Right renal cortex interstitium (tissue), 3 donors: ENCODE measurements at regions not wholly inside any gene's neighbourhood (a gene's known extent, or its start where the extent isn't known, plus 50 kb on each side); places are given as distances from the start of the nearest gene placed in this dataset.

ENCODE experiments used
- DNase-seq, 3 donors: peaks; one replicate each; pipeline ENCODE4 v3.0.0-alpha.2; 2013; ENCODE audit warnings: low read depth in 3 of 3, low spot score in 2 of 3

DNA sequence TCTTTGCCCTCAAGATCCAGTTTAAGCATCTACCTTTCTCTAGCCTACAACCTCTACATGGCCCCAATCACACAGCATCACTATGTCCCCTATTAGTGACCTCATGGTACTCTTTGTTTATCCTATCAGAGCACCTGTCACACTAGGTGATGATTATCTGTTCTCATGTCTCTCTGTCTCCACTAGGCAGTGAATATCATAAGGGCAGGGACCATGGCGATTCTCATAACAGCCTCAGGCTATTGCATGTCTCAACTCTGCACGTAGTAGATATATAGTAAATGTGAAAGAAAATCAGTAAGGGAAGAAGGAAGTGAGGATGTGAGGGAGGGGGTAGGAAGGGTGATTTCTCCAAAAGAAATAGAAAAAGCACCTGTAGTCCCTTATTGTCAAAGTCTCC lies 311.0 kb downstream of the NSG2 start:
- DNase-seq: no peak

DNA sequence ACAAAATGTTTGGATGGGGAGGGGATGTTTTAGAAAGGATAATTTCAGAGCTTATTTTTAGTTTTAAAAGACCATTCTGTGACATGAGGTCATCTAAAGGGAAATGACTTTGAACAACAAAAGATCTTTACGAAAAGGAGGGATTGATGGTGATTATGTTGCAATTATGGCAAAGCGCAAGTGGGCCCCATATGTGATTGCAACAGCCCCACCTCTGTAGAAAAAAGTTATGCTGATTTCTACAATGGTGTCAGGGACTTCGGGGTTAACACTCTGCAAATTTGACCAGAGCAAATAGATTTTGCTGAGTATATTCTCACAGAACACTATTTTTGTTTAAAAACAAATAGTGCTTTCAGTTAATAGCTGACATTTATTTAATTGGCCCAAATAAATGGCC lies 312.8 kb downstream of the NSG2 start:
- no peak for DNase-seq

DNA sequence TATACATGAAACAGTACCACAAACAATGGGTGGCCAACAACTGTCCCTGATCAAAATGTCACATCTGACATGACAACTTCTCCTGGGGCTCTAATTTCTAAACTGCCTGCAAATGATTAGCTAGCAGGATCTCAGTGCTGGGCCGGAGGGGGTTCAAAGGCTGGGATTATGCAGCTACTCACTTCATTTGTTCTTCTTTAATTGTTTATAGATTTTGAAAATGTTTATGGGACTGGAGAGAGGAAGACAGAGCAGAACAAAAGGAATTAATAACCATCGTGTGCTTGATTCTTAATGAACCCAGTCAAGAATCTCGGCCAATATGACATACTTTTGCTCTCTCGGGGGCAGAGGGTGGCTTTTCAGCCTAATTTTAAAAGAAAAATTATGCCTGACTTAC lies 313.6 kb downstream of the NSG2 start:
- DNase-seq: no peak

DNA sequence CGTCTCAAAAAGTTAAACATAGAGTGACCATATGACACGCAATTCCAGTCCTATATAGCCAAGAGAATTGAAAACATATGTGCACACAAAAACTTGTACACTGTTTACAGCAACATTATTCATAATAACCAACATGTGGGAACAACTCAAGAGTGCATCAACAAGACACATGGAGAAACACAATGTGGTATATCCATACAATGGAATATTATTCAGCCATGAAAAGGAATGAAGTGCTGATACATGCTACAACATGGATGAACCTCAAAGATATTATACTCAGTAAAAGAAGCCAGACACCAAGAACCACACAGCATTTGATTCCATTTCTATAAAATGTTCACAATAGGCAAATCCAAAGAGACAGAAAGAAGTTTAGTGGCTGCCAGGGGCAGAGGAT lies 317.0 kb downstream of the NSG2 start:
- no peak for DNase-seq

DNA sequence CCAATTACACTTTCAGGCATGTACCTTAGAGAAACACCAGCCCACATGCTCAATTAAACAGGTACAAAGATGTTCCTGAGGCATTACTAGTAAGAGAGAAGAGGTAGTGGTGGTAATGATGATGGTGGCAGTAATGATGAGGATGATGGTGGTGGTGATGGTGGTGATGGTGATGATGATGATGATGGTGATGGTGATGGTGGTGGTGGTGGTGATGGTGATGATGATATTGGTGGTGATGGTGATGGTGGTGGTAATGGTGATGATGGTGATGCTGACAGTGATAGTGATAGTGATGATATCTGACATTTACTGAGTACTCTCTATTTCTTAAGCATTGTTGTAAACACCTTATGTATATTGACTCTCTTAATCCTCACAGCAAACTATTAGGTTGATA lies 318.4 kb downstream of the NSG2 start:
- no peak for DNase-seq

DNA sequence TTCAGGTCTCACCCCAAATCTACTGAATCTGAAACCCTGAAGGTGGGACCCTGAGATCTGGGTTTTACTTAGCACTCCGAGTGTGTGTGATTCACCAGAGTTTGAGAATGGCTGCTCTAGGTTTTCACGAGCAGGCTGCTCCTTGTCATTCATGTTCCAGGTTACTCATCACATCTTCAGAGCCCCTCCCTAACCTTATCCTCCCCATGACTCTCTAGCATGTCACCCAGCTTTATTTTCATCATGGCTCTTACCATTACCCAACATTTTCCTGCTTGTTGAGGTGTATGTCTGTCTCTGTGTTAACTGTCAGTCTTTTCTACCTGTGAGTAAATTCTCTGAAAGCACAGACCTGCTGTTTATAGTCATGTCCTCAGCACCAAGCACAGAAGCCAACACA lies 319.2 kb downstream of the NSG2 start:
- no peak for DNase-seq

GRCh38 chr5:174371600-174372094 lies 326.1 kb downstream of the NSG2 start:
- no peak for DNase-seq

DNA sequence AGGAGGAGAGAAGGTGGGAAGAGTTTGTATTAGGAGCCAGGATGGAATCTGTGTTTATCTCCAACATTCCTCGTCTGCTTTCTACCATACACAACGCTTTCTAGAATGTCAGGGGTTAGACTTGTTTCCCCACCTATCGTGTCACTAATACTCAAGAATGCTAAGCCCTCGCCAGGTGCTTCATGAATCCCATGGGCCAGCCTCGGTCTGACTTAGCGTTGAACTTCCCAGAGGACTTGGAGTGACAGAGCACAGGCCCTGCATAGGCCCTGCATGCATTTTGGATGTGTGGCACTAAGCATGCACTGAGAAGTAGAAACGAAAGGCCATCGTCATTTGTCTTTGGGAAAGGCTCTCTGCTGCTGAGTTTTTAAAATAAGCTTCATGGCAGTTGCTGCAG lies 328.7 kb downstream of the NSG2 start:
- DNase-seq: no peak

- no peak for DNase-seq
Measured at GRCh38 chr5:174376056-174376455, 330.6 kb downstream of the NSG2 start.

DNA sequence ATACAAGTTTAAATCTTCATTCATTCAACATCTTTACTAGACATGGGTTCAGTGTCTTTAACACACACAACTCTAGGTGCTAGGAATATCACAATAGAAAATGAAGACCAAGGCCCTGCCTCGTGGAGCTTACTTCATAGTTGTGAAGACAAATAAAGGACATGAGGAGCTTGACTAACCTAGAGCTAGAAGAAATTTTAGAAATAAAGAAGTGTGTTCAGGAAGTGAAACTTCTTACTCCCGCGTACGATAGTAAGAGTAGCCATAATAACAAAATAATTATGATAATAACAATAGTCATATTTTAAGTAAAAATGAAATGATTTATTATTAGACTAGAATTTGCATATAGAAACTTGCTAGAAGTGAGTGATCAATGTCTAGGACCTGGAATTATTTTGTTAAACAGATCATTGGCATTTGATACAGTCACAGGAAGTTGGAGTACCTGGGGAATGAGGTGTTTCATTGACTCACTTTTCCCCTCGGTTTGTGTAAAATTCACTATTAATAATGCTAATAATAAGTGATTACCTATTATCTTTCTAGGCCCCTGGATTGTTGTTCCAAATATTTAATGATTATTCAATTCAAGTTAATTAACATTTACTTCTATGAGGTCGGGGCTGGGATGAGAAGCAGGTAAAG lies 331.3 kb downstream of the NSG2 start:
- no peak for DNase-seq

GRCh38 chr5:174378121-174378874 lies 332.8 kb downstream of the NSG2 start:
- DNase-seq: no peak

GRCh38 chr5:174380311-174380710 lies 334.8 kb downstream of the NSG2 start:
- DNase-seq: no peak

DNA sequence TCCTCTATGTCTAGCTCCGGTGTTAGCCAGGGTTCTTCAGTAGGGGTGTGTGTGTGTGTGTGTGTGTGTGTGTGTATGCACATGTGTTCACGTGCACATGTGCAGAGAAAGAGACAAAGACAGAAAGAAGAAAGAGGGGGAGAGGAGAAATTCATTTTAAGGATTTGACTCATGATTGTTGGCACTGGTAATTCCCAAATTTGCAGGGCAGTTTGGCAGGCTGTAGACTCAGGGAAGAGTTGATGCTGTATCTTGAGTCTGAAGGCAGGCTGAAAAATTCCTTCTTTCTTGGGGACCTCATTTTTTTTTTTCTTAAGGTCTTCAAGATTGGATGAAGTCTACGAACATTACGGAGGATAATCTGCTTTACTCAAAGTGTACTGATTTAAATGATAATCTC lies 335.7 kb downstream of the NSG2 start:
- no peak for DNase-seq

DNA sequence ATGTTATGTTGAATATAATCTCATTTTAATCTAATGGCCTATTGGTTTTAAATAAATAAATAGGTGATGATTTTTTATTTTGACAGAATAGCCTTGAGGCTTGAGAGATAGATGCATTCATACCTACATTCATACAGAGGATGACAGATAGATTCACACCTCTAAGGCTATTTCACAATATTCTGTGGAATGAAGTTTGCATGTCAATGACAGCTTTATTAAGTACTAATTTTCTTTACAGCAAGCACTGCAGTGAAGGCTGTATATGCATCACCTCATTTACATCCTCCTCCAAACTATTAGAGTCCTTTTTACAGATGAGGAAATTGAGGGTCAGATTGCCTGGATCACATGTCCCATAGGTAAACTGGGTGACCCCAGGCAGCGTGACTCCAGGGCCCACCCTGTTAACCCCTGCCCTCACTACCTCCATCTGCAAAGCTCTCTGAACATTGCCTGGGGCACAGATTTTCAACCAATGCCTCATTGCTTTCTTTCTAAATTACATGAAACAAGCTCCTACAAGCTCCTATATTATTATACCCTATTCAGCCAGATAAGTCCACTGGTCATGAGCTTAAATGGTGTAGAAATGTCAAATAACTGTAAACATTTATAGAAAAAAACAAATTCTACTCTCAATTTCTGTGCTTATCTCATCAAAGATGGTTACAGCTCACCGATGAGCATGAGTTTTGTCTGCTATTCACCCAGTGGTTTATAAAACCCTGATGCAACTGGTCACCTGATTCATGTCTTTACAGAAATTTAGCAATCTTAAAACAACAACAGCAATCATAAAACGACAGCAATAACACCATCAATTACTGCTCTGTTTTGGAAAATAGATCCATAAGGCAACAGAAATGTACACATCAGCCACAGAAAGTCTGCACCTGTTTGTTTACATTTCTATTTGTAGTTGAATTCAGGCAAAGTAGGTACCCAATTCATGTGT lies 338.0 kb downstream of the NSG2 start:
- no peak for DNase-seq

DNA sequence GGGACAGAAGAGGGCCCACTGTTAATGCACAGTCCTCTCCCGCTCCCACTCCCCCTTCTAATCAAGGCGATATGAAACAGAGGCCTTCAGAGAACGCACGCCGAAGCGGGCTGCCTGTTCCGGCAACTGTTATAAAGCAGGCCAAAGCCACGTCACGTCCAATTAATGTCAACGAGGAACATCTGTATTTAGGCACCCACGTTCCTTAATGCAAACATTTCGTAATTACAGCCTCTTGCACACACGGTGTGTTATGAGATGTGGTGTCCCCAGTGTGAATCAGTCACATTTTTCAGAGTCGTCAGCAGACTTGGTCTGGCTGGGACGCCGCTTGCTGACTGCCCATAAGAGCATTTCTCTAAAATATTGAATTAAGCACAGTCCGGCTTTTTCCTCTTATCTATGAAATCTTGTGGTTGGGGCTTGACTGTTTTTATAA lies 339.0 kb downstream of the NSG2 start:
- peak in 2 of 3 donors; percentile 6 to 12 for DNase-seq

- no peak for DNase-seq
Measured at GRCh38 chr5:174386306-174386705, 338.1 kb upstream of the MSX2 start.

DNA sequence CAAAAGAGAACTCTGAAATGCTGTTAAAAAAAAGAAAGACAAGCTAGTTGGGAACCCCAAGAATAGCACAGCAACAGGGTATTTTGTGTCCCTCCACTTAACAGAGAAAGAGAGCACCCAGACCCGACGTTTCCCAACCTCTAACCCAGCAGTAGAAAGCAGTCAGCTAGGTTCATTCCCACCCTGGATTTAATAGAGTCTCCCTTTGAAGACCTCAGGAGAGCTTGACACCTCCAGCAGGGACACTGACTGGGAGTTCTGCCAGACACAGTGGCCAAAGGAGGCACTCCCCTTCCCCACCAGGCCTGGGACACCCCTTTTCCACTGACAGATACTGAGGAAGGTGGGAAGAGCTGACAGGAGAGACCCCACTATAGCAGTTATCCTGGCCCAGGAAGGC lies 337.5 kb upstream of the MSX2 start:
- DNase-seq: no peak

DNA sequence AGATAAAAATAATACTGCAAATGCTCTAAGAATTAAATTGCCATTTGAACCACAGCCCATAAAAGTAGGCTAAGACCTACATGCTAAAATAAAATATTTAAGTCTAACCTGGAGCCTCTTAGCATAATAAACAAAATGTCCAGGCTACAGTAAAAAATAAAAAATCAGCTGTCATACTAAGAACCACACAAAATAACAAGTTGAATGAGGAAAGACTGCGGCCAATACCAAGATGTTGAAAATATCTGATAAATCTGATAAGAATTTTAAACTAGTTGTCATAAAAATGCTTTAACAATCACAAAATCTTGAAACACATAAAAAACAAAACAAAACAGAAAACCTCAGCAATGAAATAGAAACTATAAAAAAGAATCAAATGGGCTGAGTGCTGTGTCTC lies 336.9 kb upstream of the MSX2 start:
- DNase-seq: no peak

DNA sequence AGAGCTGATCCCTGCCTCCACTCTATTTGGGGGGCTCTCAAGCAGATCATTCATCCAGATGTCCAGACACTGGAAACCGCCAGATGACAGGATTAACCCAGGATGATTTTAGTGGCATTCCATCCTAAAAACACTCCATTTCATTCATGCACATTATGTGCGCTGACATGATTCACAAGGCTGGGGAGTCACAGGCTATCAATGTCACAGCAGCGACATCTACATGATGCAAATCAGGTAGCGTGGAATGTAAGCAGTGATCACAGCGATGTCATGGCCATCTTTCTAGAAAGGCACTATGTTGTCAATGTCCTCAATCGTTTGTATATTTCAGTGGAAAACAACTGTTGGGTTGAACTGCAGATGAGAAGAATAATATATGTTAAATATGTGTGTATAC lies 331.5 kb upstream of the MSX2 start:
- no peak for DNase-seq

- no peak for DNase-seq
Measured at GRCh38 chr5:174396541-174396940, 327.8 kb upstream of the MSX2 start.

- no peak for DNase-seq
Measured at GRCh38 chr5:174397206-174397605, 327.2 kb upstream of the MSX2 start.
